Activated CD4-positive, alpha-beta T cell treated with anti-CD3 and anti-CD28 coated beads, Interleukin-2, amount 10 ng/mL, durations not matched to agents 24 days and 14 days (primary cell): ENCODE measurements at regions not wholly inside any gene's neighbourhood (a gene's known extent, or its start where the extent isn't known, plus 50 kb on each side); places are given as distances from the start of the nearest gene placed in this dataset.

ENCODE experiments used
- DNase-seq: peaks from one replicate; pipeline ENCODE4 v3.0.0; 2022
- H3K27ac Mint-ChIP-seq: one replicate; pipeline ENCODE4 v1.8.0; 2022; ENCODE audit warnings: mild to moderate bottlenecking, mixed read lengths
- H3K27me3 Mint-ChIP-seq: one replicate; pipeline ENCODE4 v1.8.0; 2022; ENCODE audit warnings: mixed read lengths
- H3K36me3 Mint-ChIP-seq: one replicate; pipeline ENCODE4 v1.8.0; 2022; ENCODE audit warnings: low read depth, mild to moderate bottlenecking, mixed read lengths
- H3K4me1 Mint-ChIP-seq: one replicate; pipeline ENCODE4 v1.8.0; 2021; ENCODE audit warnings: mixed read lengths
- H3K4me3 Mint-ChIP-seq: one replicate; pipeline ENCODE4 v1.8.0; 2022; ENCODE audit warnings: mild to moderate bottlenecking, moderate library complexity, mixed read lengths
- H3K9me3 Mint-ChIP-seq: one replicate; pipeline ENCODE4 v1.8.0; 2021; ENCODE audit warnings: mixed read lengths
- intact Hi-C: fragments of 100-400 bp; cut with micrococcal nuclease; formaldehyde crosslinking; loops from one replicate; pipeline ENCODE4 v1.15.1; 2023

DNA sequence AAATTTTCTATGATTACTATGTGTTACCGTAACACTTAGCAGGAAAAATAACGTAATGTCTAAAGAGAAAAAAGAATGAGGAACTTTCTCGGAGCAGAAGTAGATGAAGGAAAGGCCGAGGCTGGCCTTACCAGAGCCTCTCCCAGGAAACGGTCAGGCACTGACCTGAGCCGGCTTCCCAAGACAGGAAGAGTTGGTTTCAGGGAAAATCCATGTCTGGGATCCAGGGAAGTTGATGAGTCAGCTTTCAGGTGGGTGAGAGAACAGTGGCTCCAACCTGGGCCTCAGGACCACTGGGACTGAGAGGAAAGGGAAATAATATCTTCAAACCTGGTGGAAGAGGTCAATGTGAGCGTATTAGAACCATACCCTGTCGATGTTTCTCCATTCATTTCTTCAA, 93.3 kb upstream of the UBL3 start:
- Mint-ChIP-seq H3K9me3 (no peaks in the 10 kb centered on the region), H3K27me3 (peaks cover 2% of the 10 kb centered on the region), H3K4me3 (no peak overlapping the region), H3K36me3 (no peaks in the 10 kb centered on the region), H3K4me1 (no peaks in the 10 kb centered on the region), H3K27ac (no peak overlapping the region)
- intact Hi-C loops = no loop called here
- DNase-seq = no peak

DNA sequence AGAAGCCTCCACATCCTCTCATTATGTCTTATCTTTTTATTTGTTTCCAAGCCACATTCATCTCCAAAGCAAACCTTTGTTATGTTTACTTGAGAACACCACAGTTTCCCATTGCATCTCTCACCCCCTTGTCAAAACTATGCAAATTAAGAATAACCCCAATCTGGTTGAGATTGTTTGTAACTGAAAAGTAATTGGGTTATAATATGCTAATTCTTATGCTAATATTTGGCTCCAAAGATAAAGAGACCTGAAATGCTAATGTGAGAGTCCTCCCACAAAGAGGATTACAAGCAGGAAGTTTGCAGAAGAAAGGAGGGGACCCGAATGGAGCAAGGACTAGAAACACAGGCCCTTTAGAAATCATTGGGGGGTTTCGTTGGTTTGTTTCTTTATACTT, 92.9 kb upstream of the UBL3 start:
- Mint-ChIP-seq H3K9me3 (no peaks in the 10 kb centered on the region), H3K4me3 (no peak overlapping the region), H3K27ac (no peak overlapping the region), H3K4me1 (peaks cover 2% of the 10 kb centered on the region), H3K36me3 (no peaks in the 10 kb centered on the region), H3K27me3 (peaks cover 2% of the 10 kb centered on the region)
- intact Hi-C loops = no loop called here
- no peak for DNase-seq

DNA sequence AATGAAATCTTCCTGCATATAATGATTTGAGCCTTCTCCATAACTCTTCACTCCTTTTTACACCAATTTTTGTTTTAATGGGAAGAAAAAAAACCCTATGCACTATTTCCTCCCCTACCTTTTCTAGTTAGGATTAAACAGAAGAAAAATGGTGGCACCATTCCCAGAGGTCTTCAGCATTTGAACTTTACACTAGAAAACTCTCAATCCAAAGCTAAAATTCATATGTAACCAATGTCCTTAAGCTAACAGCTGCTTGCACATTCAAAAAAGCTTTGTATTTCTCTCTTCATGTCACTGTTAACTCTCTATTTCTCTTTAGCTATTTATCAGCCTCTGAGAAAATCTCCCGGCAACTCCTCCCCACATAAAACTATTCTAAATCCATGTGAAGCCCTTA, 90.3 kb upstream of the UBL3 start:
- H3K36me3 Mint-ChIP-seq = no peaks in the 10 kb centered on the region
- intact Hi-C loops = no loop called here
- H3K4me3 Mint-ChIP-seq = no peak overlapping the region
- H3K27me3 Mint-ChIP-seq = peaks cover 2% of the 10 kb centered on the region
- no peaks in the 10 kb centered on the region for H3K9me3 Mint-ChIP-seq
- H3K4me1 Mint-ChIP-seq = peaks cover 24% of the 10 kb centered on the region
- no peak overlapping the region for H3K27ac Mint-ChIP-seq
- DNase-seq = no peak

DNA sequence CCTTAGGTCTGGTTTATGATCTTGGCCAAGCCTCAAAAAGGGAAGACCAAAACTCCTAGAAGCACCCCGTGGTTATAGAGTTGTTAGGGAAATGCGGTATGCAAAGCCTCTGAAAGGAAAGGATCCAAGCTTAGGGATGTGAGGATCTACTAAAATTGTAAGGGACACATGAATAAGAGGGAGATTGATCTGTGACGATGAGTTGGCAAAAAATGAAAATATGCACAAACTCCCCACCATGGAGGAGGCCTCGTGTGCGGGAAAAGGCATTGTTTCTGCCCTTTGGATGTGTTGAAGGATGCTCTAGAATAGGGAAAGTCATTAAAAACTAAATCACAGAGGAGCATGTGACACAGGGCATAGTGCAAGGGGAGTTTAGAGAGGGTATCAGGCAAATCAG, 88.7 kb upstream of the UBL3 start:
- no peak overlapping the region for H3K27ac Mint-ChIP-seq
- H3K27me3 Mint-ChIP-seq = peaks cover 2% of the 10 kb centered on the region
- no peak overlapping the region for H3K4me3 Mint-ChIP-seq
- intact Hi-C loops = loop anchor here (5.0 to 10.0 kb wide), 5 partner anchors 63 to 528 kb away; partner anchors contain the start of genes HMGB1 and SLC7A1
- no peaks in the 10 kb centered on the region for H3K36me3 Mint-ChIP-seq
- H3K9me3 Mint-ChIP-seq = no peaks in the 10 kb centered on the region
- DNase-seq = no peak
- H3K4me1 Mint-ChIP-seq = peaks cover 40% of the 10 kb centered on the region

DNA sequence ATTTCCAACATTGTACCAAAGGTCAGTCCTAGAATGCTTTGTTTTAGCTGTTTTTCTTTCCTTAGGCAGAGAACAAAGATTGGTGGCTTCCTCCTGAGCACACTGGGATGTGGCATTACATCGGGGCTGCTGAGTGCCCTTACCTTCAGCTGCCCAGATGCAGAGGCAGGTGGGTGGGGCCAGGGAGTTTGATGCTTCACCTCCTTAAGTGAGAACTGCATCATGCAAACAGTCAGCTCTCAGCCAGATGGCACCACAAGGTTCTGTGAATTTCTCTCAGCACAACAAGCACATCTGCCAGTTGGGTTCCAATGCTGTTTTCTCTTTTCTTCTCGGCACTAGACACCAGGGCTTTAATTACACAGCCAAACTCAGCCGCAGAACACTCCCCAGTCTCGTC, 87.4 kb upstream of the UBL3 start:
- H3K36me3 Mint-ChIP-seq = no peaks in the 10 kb centered on the region
- no peak overlapping the region for H3K4me3 Mint-ChIP-seq
- peaks cover 2% of the 10 kb centered on the region for H3K27me3 Mint-ChIP-seq
- H3K4me1 Mint-ChIP-seq = peaks cover 40% of the 10 kb centered on the region
- no peak overlapping the region for H3K27ac Mint-ChIP-seq
- intact Hi-C loops = loop anchor here (2.0 to 10.0 kb wide), 6 partner anchors 17 to 529 kb away; partner anchors contain the start of genes HMGB1 and SLC7A1
- DNase-seq = peak; percentile 81
- no peaks in the 10 kb centered on the region for H3K9me3 Mint-ChIP-seq

DNA sequence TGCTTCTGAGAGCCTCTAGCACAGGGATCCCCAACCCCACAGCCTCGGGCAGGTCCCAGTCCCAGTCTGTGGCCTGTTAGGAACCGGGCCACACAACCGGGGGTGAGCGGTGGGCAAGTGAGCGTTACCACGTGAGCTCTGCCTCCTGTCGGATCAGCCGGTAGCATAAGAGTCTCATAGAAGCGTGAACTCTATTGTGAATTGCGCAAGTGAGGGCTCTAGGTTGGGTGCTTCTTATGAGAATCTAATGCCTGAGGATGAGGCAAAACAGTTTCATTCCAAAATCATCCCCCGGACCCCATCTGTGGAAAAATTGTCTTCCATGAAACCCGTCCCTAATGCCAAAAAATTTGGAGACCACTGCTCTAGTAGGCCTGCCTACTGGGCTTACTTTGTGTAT, 87.0 kb upstream of the UBL3 start:
- intact Hi-C loops = loop anchor here (2.0 to 10.0 kb wide), 6 partner anchors 17 to 530 kb away; partner anchors contain the start of genes HMGB1 and SLC7A1
- no peaks in the 10 kb centered on the region for H3K9me3 Mint-ChIP-seq
- peak overlapping the region; percentile 87 for H3K4me3 Mint-ChIP-seq
- no peak for DNase-seq
- peaks cover 42% of the 10 kb centered on the region for H3K4me1 Mint-ChIP-seq
- H3K27ac Mint-ChIP-seq = no peak overlapping the region
- peaks cover 2% of the 10 kb centered on the region for H3K27me3 Mint-ChIP-seq
- no peaks in the 10 kb centered on the region for H3K36me3 Mint-ChIP-seq

DNA sequence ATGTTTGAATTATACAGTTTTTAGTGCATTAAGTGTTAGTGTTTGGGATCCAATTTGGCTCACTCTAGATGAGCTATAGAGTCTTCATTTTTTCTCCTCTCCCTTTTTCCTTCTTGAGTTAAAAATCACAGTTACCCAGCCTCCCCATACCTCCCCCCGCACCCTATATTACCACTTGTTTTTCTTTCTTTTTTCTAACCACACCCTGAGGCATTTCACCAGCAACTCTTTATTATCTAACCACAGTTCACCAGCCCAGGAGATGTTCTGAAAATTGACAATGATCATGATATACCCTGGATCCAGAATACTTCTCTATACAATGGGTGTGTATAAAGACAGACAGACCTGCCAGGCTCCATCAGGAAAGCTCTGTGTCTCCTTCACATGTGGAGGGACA, 86.5 kb upstream of the UBL3 start:
- peak overlapping the region; percentile 87 for H3K4me3 Mint-ChIP-seq
- DNase-seq = no peak
- intact Hi-C loops = loop anchor here (2.0 to 10.0 kb wide), 6 partner anchors 18 to 530 kb away; partner anchors contain the start of genes HMGB1 and SLC7A1
- H3K27ac Mint-ChIP-seq = peak overlapping the region; percentile 17
- H3K36me3 Mint-ChIP-seq = no peaks in the 10 kb centered on the region
- H3K27me3 Mint-ChIP-seq = peaks cover 2% of the 10 kb centered on the region
- no peaks in the 10 kb centered on the region for H3K9me3 Mint-ChIP-seq
- H3K4me1 Mint-ChIP-seq = peaks cover 42% of the 10 kb centered on the region

DNA sequence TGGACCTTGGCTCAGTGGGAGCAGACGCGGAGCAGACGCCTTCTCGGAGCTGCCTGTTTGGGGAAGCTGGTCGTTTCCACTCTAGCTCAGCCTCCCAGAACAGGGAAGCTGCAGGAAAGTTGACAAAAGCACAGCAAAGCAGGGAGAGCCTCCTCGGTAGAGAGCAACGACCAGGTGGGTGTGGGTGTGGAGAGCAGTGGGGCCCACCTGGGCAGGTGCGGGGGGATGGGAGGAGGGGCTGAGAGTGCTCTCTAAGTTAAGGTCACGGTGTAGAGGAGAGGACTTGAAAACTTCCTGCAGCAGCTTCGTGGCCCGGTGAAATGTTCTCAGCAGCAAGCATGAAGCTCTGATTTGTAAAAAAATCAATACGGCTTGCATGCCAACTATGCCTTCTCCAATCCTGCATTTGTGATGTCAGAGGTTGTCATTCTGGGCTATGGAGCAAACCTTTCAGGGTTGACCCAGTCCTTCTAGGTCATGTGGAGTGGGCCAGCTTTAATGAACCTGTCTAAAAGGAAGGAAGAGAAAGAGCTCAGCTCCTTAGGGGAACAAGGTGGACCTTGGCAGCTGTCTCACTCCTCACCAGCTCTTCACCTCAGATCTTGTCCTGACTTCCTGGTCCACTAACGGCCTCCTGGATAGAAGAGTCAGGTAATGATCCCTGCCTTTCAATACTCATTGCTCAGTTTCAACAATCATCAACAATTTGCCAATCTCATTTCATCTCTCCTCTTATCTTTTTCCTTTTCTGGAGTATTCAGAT, 85.8 kb upstream of the UBL3 start:
- intact Hi-C loops = loop anchor here (2.0 to 10.0 kb wide), 6 partner anchors 19 to 531 kb away; partner anchors contain the start of genes HMGB1 and SLC7A1
- Mint-ChIP-seq H3K4me3 (peak overlapping the region; percentile 87), H3K4me1 (peaks cover 46% of the 10 kb centered on the region), H3K9me3 (no peaks in the 10 kb centered on the region), H3K36me3 (no peaks in the 10 kb centered on the region), H3K27ac (peak overlapping the region; percentile 94), H3K27me3 (peaks cover under 1% of the 10 kb centered on the region)
- no peak for DNase-seq

DNA sequence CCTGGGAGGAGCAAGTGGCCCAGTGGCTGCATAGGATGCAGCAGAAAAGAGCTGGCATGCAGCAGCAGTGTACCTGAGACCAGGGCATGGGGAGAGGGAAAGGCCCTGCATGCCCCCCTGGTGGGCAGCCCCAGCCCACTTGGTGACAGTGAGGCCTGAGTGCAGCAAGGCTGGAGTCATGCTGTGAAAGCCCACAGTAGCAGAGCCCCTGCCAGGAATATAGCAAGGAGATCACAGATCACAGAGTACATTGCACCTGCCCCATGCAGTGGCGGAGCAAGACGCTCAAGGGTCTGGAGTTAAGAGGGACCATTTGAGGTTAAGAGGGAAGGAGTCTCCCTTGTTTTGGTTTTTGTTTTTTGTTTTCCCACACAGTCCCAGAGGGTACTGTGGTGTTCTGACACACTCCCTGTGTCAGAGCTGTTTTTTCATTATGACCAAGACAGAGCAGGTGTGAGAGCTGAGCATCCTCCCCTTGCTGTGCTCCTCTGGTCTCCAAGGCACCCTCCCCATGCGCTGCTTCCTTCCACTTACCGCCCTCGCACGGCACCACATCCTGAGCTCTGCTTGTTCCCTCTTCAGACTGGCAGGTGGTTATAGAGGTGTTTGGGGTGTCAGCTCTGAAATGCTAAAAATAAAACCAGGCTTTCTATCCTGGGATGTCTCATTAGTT, 85.0 kb upstream of the UBL3 start:
- intact Hi-C loops = loop anchor here (1.0 to 10.0 kb wide), 10 partner anchors 33 to 682 kb away; partner anchors contain the start of genes HMGB1, SLC7A1 and USPL1
- peak overlapping the region; percentile 87 for H3K4me3 Mint-ChIP-seq
- no peaks in the 10 kb centered on the region for H3K9me3 Mint-ChIP-seq
- peak overlapping the region; percentile 94 for H3K27ac Mint-ChIP-seq
- peaks cover 47% of the 10 kb centered on the region for H3K4me1 Mint-ChIP-seq
- peak; percentile 94 for DNase-seq
- no peaks in the 10 kb centered on the region for H3K27me3 Mint-ChIP-seq
- no peaks in the 10 kb centered on the region for H3K36me3 Mint-ChIP-seq

DNA sequence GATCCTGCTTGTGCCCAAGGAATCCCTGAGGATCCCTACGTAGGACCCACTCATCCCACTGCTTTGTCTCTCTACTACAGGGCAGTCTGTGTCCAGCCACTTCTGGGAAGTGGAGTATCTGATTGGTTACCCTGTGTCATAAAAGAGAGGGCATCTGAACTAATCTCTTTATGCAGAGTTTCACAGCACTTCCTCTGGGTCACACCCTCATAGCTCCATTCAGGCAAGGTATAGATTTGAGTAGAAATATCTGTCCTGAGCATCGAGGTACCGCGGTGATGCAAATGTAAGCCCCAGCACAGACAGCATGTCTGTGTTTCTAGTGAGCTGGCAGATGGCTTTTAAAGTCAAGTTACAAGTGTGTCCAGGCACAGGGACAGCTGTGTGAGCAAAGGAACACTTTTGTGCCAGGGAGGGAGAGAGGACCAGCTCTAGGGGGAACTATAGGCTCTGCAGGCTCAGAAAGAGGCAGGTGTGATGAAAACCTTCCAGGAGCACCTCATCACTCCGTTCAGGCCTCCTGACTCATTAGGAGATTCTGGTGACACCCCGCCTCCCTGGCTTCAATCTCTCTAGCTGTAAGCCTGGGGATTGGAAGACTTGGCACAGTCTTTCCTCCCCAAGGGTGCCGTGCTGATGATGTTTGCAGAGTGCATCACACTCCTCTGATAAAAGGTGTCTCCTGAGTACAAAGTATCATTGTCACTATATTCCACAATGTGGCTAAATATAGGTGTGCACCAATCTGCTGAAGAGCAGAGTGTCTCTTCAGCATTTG, 84.3 kb upstream of the UBL3 start:
- peaks cover 3% of the 10 kb centered on the region for H3K27me3 Mint-ChIP-seq
- H3K27ac Mint-ChIP-seq = peak overlapping the region; percentile 94
- no peaks in the 10 kb centered on the region for H3K36me3 Mint-ChIP-seq
- peak; percentile 75 for DNase-seq
- H3K4me1 Mint-ChIP-seq = peaks cover 47% of the 10 kb centered on the region
- peak overlapping the region; percentile 87 for H3K4me3 Mint-ChIP-seq
- intact Hi-C loops = loop anchor here (1.0 to 10.0 kb wide), 10 partner anchors 32 to 683 kb away; partner anchors contain the start of genes HMGB1, SLC7A1 and USPL1
- H3K9me3 Mint-ChIP-seq = no peaks in the 10 kb centered on the region

DNA sequence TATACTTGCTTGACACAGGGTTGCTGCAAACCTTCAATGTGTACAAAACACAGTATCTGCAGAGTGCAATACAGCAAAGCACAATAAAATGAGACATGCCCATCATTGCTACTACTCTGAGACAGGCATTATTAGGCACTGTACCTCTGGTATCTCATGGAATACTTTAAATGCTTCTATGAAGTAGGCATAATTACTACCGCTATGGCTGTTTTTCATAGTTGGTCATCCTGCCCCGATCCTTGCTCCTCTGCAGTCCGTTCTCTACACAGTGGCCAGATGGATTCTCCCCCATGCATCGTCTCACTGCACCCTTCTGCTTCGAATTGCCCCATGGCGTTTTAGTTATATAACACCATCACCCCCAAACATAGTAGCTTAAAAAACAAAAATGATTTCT, 83.0 kb upstream of the UBL3 start:
- Mint-ChIP-seq H3K4me1 (peaks cover 46% of the 10 kb centered on the region), H3K27me3 (peaks cover 3% of the 10 kb centered on the region), H3K4me3 (no peak overlapping the region), H3K27ac (no peak overlapping the region), H3K36me3 (no peaks in the 10 kb centered on the region), H3K9me3 (no peaks in the 10 kb centered on the region)
- no peak for DNase-seq
- intact Hi-C loops = loop anchor here (10.0 kb wide), 1 partner anchor 339 kb away; the partner anchor contains the start of gene SLC7A1

DNA sequence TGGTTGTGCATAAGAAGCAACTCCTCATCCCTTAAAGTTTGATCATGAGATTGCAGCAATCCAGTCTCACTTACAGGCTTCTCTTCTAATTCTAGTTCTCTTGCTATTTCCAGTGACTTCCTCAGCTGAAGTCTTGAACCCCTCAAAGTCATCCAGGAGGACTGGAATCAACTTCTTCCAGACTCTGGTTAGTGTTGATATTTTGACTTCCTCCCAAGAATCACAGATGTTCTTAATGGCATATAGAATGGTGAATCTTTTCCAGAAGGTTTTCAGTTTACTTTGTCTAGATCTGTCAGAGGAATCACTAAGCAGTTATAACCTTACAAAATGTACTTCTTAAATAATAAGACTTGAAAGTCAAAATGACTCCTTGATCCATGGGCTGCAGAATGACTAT, 81.3 kb upstream of the UBL3 start:
- H3K4me3 Mint-ChIP-seq = no peak overlapping the region

DNA sequence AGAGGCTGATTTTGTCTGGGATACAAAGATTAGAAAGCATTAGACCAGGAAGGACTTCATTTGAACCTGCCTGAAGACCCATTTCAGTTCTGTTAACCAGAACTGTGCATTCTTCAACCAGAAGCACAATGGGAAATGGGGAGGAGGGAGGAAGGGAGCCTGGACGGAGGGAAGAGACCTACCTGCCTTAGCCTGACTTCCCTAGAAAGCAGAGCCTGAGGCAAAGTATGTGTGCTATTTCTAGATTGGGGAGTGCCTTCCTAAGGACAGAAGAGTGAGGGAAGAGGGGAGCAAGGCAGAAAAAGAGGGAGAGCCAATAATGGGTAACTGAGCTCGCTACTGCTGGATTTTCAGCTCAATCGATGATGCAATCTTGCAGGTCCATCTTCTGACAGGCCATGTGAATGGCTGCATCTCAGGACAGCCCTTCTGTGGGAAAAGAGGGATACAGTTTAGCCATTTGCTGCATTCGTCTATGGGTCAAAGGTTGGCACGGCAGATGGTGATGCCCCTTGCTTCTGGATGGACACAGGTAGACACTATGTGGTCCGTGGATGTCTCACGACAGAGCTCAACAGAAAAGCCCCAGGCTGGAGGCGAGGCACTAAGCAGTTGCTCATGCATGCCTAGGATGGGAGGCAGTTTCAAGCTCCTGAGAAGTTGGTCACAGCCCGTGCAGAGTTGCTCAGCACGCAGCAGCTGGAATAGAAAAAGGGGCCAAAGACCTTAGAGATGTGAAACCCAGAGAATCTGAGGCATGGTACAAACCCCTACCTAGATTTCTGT, 78.8 kb upstream of the UBL3 start:
- Mint-ChIP-seq H3K4me3 (no peak overlapping the region), H3K4me1 (peaks cover 24% of the 10 kb centered on the region), H3K9me3 (no peaks in the 10 kb centered on the region), H3K36me3 (no peaks in the 10 kb centered on the region), H3K27ac (no peak overlapping the region), H3K27me3 (peaks cover 5% of the 10 kb centered on the region)
- intact Hi-C loops = no loop called here
- DNase-seq = no peak

More for the DNA sequence above, 81.3 kb upstream of the UBL3 start:
- intact Hi-C loops = loop anchor here (10.0 kb wide), 1 partner anchor 337 kb away; the partner anchor contains the start of gene SLC7A1
- peaks cover 5% of the 10 kb centered on the region for H3K27me3 Mint-ChIP-seq
- no peaks in the 10 kb centered on the region for H3K9me3 Mint-ChIP-seq
- no peak for DNase-seq
- H3K4me1 Mint-ChIP-seq = peaks cover 30% of the 10 kb centered on the region
- no peaks in the 10 kb centered on the region for H3K36me3 Mint-ChIP-seq
- no peak overlapping the region for H3K27ac Mint-ChIP-seq
